A549 (cell line): ENCODE measurements at regions not wholly inside any gene's neighbourhood (a gene's known extent, or its start where the extent isn't known, plus 50 kb on each side); places are given as distances from the start of the nearest gene placed in this dataset.

ENCODE experiments used
- CEBPB ChIP-seq, 2 experiments: fragments of >200 bp in 1 of 2; sonication (Bioruptor Twin) in 1 of 2; formaldehyde crosslinking in 1 of 2; IDR thresholded peaks; 2 replicates each; pipeline ENCODE4 v1.6.1; 2012 to 2016
- TF ChIP-seq, protein P1 (sequence below): fragments of >200 bp; sonication (Bioruptor Twin); formaldehyde crosslinking; IDR thresholded peaks from 3 replicates; pipeline ENCODE4 v1.5.1; 2016

DNA sequence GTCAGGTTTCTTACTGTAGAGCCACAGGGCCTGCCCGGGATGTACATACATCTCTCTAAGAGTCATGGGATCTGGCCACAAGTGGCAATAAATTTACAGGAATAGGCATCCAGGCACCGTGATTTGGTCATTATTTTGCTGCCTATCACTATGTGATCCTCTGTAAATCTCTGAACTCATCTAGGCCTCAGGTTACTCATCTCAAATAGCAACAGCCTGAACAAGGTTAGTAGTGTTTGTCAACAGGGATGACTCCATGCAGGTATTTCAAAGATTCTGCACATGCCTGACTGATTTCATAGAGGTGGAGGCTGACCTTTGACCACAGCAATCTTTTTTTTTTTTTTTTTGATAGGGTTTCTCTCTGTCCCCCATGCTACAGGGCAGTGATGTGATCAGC is 88.8 kb upstream of the TBL1XR1 start:
- TF ChIP-seq, protein P1, sequence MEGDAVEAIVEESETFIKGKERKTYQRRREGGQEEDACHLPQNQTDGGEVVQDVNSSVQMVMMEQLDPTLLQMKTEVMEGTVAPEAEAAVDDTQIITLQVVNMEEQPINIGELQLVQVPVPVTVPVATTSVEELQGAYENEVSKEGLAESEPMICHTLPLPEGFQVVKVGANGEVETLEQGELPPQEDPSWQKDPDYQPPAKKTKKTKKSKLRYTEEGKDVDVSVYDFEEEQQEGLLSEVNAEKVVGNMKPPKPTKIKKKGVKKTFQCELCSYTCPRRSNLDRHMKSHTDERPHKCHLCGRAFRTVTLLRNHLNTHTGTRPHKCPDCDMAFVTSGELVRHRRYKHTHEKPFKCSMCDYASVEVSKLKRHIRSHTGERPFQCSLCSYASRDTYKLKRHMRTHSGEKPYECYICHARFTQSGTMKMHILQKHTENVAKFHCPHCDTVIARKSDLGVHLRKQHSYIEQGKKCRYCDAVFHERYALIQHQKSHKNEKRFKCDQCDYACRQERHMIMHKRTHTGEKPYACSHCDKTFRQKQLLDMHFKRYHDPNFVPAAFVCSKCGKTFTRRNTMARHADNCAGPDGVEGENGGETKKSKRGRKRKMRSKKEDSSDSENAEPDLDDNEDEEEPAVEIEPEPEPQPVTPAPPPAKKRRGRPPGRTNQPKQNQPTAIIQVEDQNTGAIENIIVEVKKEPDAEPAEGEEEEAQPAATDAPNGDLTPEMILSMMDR = no peak
- no peak for TF ChIP-seq CEBPB (IDR thresholded peaks at IDR 0.05)
